HL-60 (cell line): ENCODE measurements at regions not wholly inside any gene's neighbourhood (a gene's known extent, or its start where the extent isn't known, plus 50 kb on each side); places are given as distances from the start of the nearest gene placed in this dataset.

Experiments
- POLR2AphosphoS5 ChIP-seq: IDR thresholded peaks from 2 replicates; pipeline ENCODE4 v1.6.1; 2012; ENCODE audit warnings: low read depth
- TF ChIP-seq, protein P1 (sequence below): IDR thresholded peaks from 2 replicates; pipeline ENCODE4 v1.6.1; 2012; ENCODE audit warnings: low read depth; ENCODE audit not compliant: insufficient replicate concordance

GRCh38 chr14:38083039-38083438, 124.7 kb upstream of the SSTR1 start:
- TF ChIP-seq, protein P1, sequence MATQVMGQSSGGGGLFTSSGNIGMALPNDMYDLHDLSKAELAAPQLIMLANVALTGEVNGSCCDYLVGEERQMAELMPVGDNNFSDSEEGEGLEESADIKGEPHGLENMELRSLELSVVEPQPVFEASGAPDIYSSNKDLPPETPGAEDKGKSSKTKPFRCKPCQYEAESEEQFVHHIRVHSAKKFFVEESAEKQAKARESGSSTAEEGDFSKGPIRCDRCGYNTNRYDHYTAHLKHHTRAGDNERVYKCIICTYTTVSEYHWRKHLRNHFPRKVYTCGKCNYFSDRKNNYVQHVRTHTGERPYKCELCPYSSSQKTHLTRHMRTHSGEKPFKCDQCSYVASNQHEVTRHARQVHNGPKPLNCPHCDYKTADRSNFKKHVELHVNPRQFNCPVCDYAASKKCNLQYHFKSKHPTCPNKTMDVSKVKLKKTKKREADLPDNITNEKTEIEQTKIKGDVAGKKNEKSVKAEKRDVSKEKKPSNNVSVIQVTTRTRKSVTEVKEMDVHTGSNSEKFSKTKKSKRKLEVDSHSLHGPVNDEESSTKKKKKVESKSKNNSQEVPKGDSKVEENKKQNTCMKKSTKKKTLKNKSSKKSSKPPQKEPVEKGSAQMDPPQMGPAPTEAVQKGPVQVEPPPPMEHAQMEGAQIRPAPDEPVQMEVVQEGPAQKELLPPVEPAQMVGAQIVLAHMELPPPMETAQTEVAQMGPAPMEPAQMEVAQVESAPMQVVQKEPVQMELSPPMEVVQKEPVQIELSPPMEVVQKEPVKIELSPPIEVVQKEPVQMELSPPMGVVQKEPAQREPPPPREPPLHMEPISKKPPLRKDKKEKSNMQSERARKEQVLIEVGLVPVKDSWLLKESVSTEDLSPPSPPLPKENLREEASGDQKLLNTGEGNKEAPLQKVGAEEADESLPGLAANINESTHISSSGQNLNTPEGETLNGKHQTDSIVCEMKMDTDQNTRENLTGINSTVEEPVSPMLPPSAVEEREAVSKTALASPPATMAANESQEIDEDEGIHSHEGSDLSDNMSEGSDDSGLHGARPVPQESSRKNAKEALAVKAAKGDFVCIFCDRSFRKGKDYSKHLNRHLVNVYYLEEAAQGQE = no peak
- TF ChIP-seq POLR2AphosphoS5 = no peak
